B cell (primary cell): ENCODE measurements at regions not wholly inside any gene's neighbourhood (a gene's known extent, or its start where the extent isn't known, plus 50 kb on each side); places are given as distances from the start of the nearest gene placed in this dataset.

Source experiments
- ATAC-seq: fragments of 200-7000 bp; cut with Tn5 transposase; one replicate; pipeline ENCODE4 v1.10.0; 2021; ENCODE audit warnings: low read depth, mild to moderate bottlenecking, moderate number of reproducible peaks, moderate library complexity
- CTCF ChIA-PET: fragments of 350-600 bp; sonication (Branson Sonifier 250); formaldehyde crosslinking; loops from one replicate; lab custom pipeline; 2021; ENCODE audit warnings: antibody characterized with exemption, inconsistent platforms; lab: Charles Lee
- POLR2A ChIA-PET: fragments of 350-600 bp; sonication (Branson Sonifier 250); formaldehyde crosslinking; loops from one replicate; lab custom pipeline; 2021; ENCODE audit warnings: antibody characterized with exemption; lab: Charles Lee
- DNase-seq: peaks from one replicate; pipeline ENCODE4 v3.0.0; 2013
- H2AFZ ChIP-seq: 2 replicates; pipeline ENCODE4 v1.6.1; 2012; ENCODE audit warnings: mild to moderate bottlenecking, low read depth, low read length; ENCODE audit not compliant: insufficient read depth, poor library complexity, severe bottlenecking
- H3K27ac ChIP-seq, 2 donors: 1 replicate in 1 of 2; 2 replicates in 1 of 2; pipeline ENCODE4 v1.5.1; 2012 to 2013; ENCODE audit warnings: low read length in 2 of 2, mild to moderate bottlenecking in 2 of 2, moderate library complexity in 1 of 2
- H3K27me3 ChIP-seq, 4 experiments: fragments of 200-600 bp in 1 of 4; sonication (generic) in 1 of 4; replicated peaks in 1 of 4; 1 replicate in 2 of 4; 2 replicates in 2 of 4; pipeline versions ENCODE4 v1.6.1 to v1.7.0; 2013 to 2016; ENCODE audit warnings: low read length in 3 of 4, mild to moderate bottlenecking in 2 of 4, mixed read lengths in 1 of 4, moderate library complexity in 1 of 4; ENCODE audit not compliant: insufficient read depth in 4 of 4, control insufficient read depth in 3 of 4; ENCODE audit errors: control extremely low read depth in 1 of 4
- H3K36me3 ChIP-seq, 2 experiments: replicated peaks in 1 of 2; 1 replicate in 1 of 2; 2 replicates in 1 of 2; pipeline versions ENCODE4 v1.6.1 to v1.7.1; 2013; ENCODE audit warnings: low read length in 1 of 2; ENCODE audit not compliant: insufficient read depth in 2 of 2, control insufficient read depth in 1 of 2; ENCODE audit errors: control extremely low read depth in 1 of 2, extremely low read depth in 1 of 2
- H3K4me1 ChIP-seq, 2 donors: fragments of 200-600 bp in 1 of 2; sonication (generic) in 1 of 2; 1 replicate in 1 of 2; 2 replicates in 1 of 2; pipeline versions ENCODE4 v1.5.1 to v1.6.1; 2013 to 2017; ENCODE audit warnings: low read length in 2 of 2; ENCODE audit not compliant: control insufficient read depth in 2 of 2, insufficient read depth in 2 of 2
- H3K4me2 ChIP-seq: replicated peaks from 2 replicates; pipeline ENCODE3; 2012; ENCODE audit warnings: mild to moderate bottlenecking, low read depth, low read length; ENCODE audit not compliant: poor library complexity, severe bottlenecking
- H3K4me3 ChIP-seq, 5 experiments: fragments of 200-600 bp in 1 of 5; sonication (generic) in 1 of 5; 1 replicate in 3 of 5; 2 replicates in 2 of 5; pipeline versions ENCODE4 v1.5.1 to v1.7.0; 2011 to 2016; ENCODE audit warnings: low read length in 4 of 5, mild to moderate bottlenecking in 4 of 5, low read depth in 2 of 5, control low read depth in 1 of 5, moderate library complexity in 1 of 5; ENCODE audit not compliant: insufficient read depth in 1 of 5; ENCODE audit errors: control extremely low read depth in 1 of 5, extremely low read depth in 1 of 5
- H3K79me2 ChIP-seq: fragments of 200-600 bp; sonication (generic); one replicate; pipeline ENCODE4 v1.6.0; 2016; ENCODE audit warnings: low read length; ENCODE audit not compliant: control insufficient read depth, insufficient read depth
- H3K9ac ChIP-seq: fragments of 200-600 bp; sonication (generic); 2 replicates; pipeline ENCODE4 v1.6.1; 2017; ENCODE audit warnings: mild to moderate bottlenecking, low read length, moderate library complexity
- H3K9me3 ChIP-seq, 3 donors: one replicate each; pipeline versions ENCODE4 v1.6.1 to v1.7.1; 2013; ENCODE audit warnings: low read length in 2 of 3; ENCODE audit not compliant: control insufficient read depth in 2 of 3, insufficient read depth in 1 of 3; ENCODE audit errors: control extremely low read depth in 1 of 3
- H4K20me1 ChIP-seq: 2 replicates; pipeline ENCODE4 v1.6.0; 2012; ENCODE audit warnings: mild to moderate bottlenecking, low read length; ENCODE audit not compliant: insufficient read depth, control insufficient read depth, poor library complexity, severe bottlenecking
- H3K27ac Mint-ChIP-seq: one replicate; pipeline ENCODE4 v1.8.0; 2021; ENCODE audit warnings: mixed read lengths
- H3K27me3 Mint-ChIP-seq: one replicate; pipeline ENCODE4 v1.8.0; 2021; ENCODE audit warnings: mixed read lengths
- H3K4me1 Mint-ChIP-seq: one replicate; pipeline ENCODE4 v1.8.0; 2021; ENCODE audit warnings: mixed read lengths
- H3K4me3 Mint-ChIP-seq: one replicate; pipeline ENCODE4 v1.8.0; 2021; ENCODE audit warnings: mixed read lengths
- H3K9me3 Mint-ChIP-seq: one replicate; pipeline ENCODE4 v1.8.0; 2022; ENCODE audit warnings: mixed read lengths; ENCODE audit not compliant: insufficient read depth
- CTCF ChIP-seq: fragments of 200-600 bp; IDR thresholded peaks from one replicate; pipeline ENCODE4 v1.8.0; 2022; ENCODE audit warnings: antibody characterized with exemption, mild to moderate bottlenecking
- EZH2 ChIP-seq: IDR thresholded peaks from 2 replicates; pipeline ENCODE4 v1.6.1; 2012; ENCODE audit warnings: borderline replicate concordance, low read depth, mild to moderate bottlenecking, moderate library complexity, low read length; ENCODE audit not compliant: insufficient read depth, poor library complexity, severe bottlenecking
- WGBS: methylation state at CpG from one replicate; pipeline ENCODE4 v1.1.5; 2013; ENCODE audit warnings: missing lambda C conversion rate; ENCODE audit not compliant: insufficient coverage; 5-methylcytosine and 5-hydroxymethylcytosine counted together
- intact Hi-C: fragments of 100-400 bp; cut with micrococcal nuclease; formaldehyde crosslinking; loops from one replicate; pipeline ENCODE4 v1.10.0; 2022

- TF ChIP-seq CTCF: no peak
- no peak for TF ChIP-seq EZH2
- Histone ChIP-seq H3K4me3 (no peak overlapping the region), H4K20me1 (no peaks in the 10 kb centered on the region), H3K27me3 (no peaks in the 10 kb centered on the region), H3K36me3 (no peaks in the 10 kb centered on the region), H3K27ac (no peak overlapping the region), H3K9me3 (no peaks in the 10 kb centered on the region), H2AFZ (no peak overlapping the region), H3K79me2 (no peaks in the 10 kb centered on the region), H3K4me1 (no peaks in the 10 kb centered on the region), H3K4me2 (no peak overlapping the region), H3K9ac (no peak overlapping the region)
- ATAC-seq (no peak), DNase-seq (no peak)
- H3K4me1 Mint-ChIP-seq: no peaks in the 10 kb centered on the region
- intact Hi-C loops: no loop called here
- no peak overlapping the region for H3K4me3 Mint-ChIP-seq
- no peaks in the 10 kb centered on the region for H3K9me3 Mint-ChIP-seq
- WGBS: no CpG with 5 or more reads among the region's 3 CpGs
- ChIA-PET CTCF (no interaction called here), POLR2A (no interaction called here)
- no peaks in the 10 kb centered on the region for H3K27me3 Mint-ChIP-seq
- H3K27ac Mint-ChIP-seq: no peak overlapping the region
Observed at GRCh38 chr14:40944521-40944920, 662.2 kb upstream of the LRFN5 start.

DNA sequence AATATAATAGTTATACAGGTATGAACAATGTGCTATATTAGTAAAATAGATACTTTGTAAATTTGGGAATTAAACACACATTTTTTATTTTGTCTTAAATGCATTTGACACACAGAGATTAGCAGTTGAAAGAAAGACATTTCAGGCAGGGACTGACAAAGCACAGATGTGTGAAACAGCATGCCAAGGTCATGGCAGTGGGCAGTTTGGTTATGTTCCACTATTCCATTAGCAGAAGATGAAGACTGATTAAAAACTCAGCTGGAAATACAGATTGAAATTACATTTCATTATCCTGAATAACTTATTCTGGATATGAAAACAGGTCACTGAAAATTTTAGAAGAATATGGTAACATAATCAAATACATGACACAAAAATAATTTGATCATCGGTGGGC is 669.8 kb upstream of the LRFN5 start:
- H4K20me1 ChIP-seq: no peaks in the 10 kb centered on the region
- no peaks in the 10 kb centered on the region for H3K27me3 ChIP-seq
- Mint-ChIP-seq H3K4me1 (no peaks in the 10 kb centered on the region), H3K27me3 (no peaks in the 10 kb centered on the region), H3K9me3 (no peaks in the 10 kb centered on the region), H3K4me3 (no peak overlapping the region), H3K27ac (no peak overlapping the region)
- H2AFZ ChIP-seq: no peak overlapping the region
- no peaks in the 10 kb centered on the region for H3K9me3 ChIP-seq
- H3K4me3 ChIP-seq: no peak overlapping the region
- intact Hi-C loops: no loop called here
- H3K9ac ChIP-seq: no peak overlapping the region
- WGBS: no CpG with 5 or more reads among the region's 1 CpG
- POLR2A ChIA-PET: no interaction called here
- ATAC-seq (no peak), DNase-seq (no peak)
- CTCF ChIA-PET: no interaction called here
- no peaks in the 10 kb centered on the region for H3K36me3 ChIP-seq
- no peak overlapping the region for H3K27ac ChIP-seq
- no peaks in the 10 kb centered on the region for H3K79me2 ChIP-seq
- no peak overlapping the region for H3K4me2 ChIP-seq
- no peaks in the 10 kb centered on the region for H3K4me1 ChIP-seq
- no peak for TF ChIP-seq EZH2
- no peak for TF ChIP-seq CTCF
